ENCODE measurements at regions not wholly inside any gene's neighbourhood (a gene's known extent, or its start where the extent isn't known, plus 50 kb on each side); places are given as distances from the start of the nearest gene placed in this dataset.
A peak's percentile ranks its signal among the peaks of the same experiment; 100 is the strongest.
"Not testable (repeated sequence)": the region's sequence is repeated elsewhere in the genome, so short reads cannot be mapped to it uniquely, and the experiment has no call there.

DNA sequence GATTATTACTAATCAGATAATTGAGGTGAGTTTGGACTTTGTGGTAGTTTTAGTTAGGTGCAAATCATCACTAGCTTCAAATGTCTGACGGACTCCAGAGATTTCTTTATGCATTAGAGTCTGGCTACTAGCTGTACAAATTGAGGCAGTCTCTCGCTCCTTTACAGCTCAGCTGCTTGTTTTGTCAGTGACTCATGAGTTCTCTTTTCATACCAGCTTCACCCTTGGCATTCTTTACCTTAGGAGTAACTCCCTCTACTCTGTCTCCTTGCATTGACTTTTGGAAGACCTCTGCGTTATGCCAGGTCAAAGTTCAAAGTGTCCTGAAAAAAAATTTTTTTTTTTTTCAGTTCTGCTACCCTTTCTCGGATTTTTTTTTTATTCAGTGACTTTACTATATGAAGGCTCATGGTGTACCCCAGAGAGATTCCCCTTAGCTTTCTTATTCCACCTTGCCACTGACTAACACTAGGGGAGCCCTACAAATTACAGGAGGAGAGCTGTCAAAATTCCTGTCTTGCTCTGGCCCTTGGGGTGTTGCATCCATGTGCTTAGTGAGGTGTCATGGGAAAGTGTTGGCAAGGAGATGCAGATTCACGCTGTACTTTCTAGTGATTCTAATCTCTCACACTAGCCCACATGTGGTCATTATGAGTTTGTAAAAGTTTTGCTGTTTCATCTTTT, 576.6 kb downstream of the ADGRL2 start:
- no peak overlapping the region for H3K27ac ChIP-seq
- TF ChIP-seq, protein P1, sequence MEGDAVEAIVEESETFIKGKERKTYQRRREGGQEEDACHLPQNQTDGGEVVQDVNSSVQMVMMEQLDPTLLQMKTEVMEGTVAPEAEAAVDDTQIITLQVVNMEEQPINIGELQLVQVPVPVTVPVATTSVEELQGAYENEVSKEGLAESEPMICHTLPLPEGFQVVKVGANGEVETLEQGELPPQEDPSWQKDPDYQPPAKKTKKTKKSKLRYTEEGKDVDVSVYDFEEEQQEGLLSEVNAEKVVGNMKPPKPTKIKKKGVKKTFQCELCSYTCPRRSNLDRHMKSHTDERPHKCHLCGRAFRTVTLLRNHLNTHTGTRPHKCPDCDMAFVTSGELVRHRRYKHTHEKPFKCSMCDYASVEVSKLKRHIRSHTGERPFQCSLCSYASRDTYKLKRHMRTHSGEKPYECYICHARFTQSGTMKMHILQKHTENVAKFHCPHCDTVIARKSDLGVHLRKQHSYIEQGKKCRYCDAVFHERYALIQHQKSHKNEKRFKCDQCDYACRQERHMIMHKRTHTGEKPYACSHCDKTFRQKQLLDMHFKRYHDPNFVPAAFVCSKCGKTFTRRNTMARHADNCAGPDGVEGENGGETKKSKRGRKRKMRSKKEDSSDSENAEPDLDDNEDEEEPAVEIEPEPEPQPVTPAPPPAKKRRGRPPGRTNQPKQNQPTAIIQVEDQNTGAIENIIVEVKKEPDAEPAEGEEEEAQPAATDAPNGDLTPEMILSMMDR (conservative IDR thresholded peaks at IDR 0.05), result peak; percentile 14; the same call in 1 of the 2 replicates
- no peak for TF ChIP-seq ZFX (IDR thresholded peaks at IDR 0.05)

DNA sequence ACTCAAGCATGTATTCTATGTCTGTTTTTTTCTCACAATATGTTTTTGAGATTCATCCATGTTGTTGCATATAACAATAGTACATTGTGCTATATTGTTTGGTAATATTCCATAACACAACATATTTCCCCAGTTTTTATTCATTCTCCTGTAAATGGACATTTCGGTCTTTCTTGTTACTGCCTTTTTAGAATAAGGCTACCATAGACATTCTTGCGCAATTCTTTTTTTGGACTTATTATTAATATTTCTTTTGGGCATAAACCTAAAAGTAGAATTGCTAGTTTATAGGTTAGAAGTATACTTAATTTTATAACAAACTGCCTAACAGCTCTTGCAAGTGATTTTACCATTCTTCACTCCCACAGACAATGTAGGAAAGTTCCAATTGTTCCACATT, 573.0 kb downstream of the ADGRL2 start:
- no peak overlapping the region for H3K27ac ChIP-seq
- TF ChIP-seq ZFX (IDR thresholded peaks at IDR 0.05), result no peak

GRCh38 chr1:82371844-82372498, 571.2 kb downstream of the ADGRL2 start:
- TF ChIP-seq, protein P1 (conservative IDR thresholded peaks at IDR 0.05), result no peak
- no peak for TF ChIP-seq ZFX (IDR thresholded peaks at IDR 0.05)
- no peak overlapping the region for H3K27ac ChIP-seq

DNA sequence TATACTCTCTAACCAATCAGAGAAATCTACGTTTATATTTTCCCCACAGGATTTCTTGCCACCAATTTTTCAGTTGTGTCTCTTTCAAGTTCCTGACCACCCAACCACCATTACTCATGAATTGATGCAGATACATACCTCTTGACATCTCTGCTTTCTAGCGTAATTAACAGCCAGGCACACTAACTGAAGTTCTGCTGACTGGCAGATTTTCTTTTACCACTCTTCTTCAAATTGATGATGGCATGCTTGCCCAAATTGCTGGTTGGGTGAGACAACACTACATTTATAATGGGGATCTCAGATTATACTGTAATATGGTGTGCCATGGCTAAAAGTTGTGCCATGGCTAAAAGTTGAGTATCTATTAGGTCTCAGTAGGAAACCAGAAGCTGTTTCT, 566.7 kb downstream of the ADGRL2 start:
- TF ChIP-seq ZFX (IDR thresholded peaks at IDR 0.05), result no peak
- TF ChIP-seq, protein P1 (conservative IDR thresholded peaks at IDR 0.05), result no peak
- no peak overlapping the region for H3K27ac ChIP-seq

DNA sequence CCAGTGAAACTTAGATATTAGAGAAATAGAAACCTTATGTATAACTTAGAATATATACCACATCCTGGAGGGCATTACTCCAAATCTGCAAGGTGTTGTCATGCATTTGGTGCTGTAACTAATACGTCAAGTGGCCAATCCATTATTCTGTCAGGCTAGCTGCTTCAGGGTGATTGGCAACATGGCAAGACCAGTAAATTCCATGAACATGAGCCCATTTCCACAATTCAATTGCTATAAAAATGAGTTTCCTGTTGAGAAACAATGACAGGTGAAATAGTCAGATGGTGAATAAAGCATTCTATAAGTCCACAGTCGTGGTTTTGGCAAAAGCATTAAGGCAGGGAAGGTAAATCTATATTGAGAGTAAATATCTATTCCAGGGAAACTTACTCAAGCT, 566.0 kb downstream of the ADGRL2 start:
- TF ChIP-seq, protein P1 (conservative IDR thresholded peaks at IDR 0.05), result no peak
- H3K27ac ChIP-seq, result no peak overlapping the region

- H3K27ac ChIP-seq, result not testable (repeated sequence)
Measured at GRCh38 chr1:82359541-82359940, 558.8 kb downstream of the ADGRL2 start.

DNA sequence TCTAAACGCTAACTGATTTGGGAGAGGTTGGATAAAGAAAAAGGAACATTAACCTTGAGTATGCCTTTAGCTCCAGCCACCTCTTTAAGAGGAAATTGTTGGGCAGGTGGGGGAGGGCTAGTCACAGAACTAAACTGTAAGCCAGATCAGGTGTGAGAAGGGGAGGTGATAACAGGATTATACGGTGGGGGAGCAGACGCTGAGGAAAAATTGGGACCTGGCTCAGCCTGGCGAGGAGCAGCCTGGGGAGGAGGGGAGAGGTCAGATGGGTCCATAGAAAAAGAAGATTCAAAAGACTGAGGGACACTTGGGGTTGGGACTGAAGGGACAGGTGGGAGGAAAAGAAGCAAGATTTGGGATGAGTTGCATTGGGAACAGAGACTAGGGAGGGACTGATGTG, 558.0 kb downstream of the ADGRL2 start:
- H3K27ac ChIP-seq, result not testable (repeated sequence)

DNA sequence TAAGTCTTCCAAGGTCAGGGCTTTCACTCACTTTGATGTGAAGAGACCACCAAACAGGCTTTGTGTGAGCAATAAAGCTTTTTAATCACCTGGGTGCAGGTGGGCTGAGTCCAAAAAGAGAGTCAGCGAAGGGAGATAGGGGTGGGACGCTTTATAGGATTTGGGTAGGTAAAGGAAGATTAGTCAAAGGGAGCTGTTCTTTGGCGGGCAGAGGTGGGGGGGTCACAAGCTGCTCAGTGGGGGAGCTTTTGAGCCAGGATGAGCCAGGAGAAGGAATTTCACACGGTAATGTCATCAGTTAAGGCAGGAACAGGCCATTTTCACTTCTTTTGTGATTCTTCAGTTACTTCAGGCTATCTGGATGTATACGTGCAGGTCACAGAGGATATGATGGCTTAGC, 553.8 kb downstream of the ADGRL2 start:
- not testable (repeated sequence) for H3K27ac ChIP-seq

GRCh38 chr1:82348487-82348886, 547.8 kb downstream of the ADGRL2 start:
- peak overlapping the region; percentile 11; the same call in 1 of the 2 replicates for H3K27ac ChIP-seq
- no peak for TF ChIP-seq ZFX (IDR thresholded peaks at IDR 0.05)
- TF ChIP-seq, protein P1 (conservative IDR thresholded peaks at IDR 0.05), result no peak

Measured in C4-2B (cell line).